ENCODE measurements at regions not wholly inside any gene's neighbourhood (a gene's known extent, or its start where the extent isn't known, plus 50 kb on each side); places are given as distances from the start of the nearest gene placed in this dataset.
A peak's percentile ranks its signal among the peaks of the same experiment; 100 is the strongest.

DNA sequence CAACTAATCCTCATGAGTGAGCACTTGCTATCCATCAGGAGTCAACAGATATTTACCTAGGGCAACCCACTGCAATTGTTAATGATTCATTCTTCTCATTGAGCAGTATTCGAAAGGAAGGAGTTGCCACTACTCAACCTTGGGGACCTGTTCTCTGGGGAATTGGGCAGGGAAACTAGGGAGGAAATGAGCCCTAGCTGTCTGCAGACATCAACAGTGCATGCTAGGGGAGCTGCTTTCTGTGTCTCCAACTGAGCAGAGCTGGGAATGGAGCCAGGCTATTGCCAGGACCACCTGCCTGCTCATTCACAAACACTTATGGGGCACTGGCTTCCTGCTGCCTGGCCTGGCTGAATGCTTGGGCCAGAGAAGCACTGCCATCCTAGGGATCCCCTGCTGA is 183.4 kb downstream of the TMEM38B start:
- H3K4me3 ChIP-seq (ENCODE audit: control insufficient read depth, low read depth, low read length), result no peak overlapping the region
- no peak for DNase-seq (ENCODE audit: low read depth)
- TF ChIP-seq, protein P1, sequence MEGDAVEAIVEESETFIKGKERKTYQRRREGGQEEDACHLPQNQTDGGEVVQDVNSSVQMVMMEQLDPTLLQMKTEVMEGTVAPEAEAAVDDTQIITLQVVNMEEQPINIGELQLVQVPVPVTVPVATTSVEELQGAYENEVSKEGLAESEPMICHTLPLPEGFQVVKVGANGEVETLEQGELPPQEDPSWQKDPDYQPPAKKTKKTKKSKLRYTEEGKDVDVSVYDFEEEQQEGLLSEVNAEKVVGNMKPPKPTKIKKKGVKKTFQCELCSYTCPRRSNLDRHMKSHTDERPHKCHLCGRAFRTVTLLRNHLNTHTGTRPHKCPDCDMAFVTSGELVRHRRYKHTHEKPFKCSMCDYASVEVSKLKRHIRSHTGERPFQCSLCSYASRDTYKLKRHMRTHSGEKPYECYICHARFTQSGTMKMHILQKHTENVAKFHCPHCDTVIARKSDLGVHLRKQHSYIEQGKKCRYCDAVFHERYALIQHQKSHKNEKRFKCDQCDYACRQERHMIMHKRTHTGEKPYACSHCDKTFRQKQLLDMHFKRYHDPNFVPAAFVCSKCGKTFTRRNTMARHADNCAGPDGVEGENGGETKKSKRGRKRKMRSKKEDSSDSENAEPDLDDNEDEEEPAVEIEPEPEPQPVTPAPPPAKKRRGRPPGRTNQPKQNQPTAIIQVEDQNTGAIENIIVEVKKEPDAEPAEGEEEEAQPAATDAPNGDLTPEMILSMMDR (IDR thresholded peaks at IDR 0.05; ENCODE audit: control insufficient read depth, insufficient read depth, low read depth, low read length, missing control alignments), result no peak

DNA sequence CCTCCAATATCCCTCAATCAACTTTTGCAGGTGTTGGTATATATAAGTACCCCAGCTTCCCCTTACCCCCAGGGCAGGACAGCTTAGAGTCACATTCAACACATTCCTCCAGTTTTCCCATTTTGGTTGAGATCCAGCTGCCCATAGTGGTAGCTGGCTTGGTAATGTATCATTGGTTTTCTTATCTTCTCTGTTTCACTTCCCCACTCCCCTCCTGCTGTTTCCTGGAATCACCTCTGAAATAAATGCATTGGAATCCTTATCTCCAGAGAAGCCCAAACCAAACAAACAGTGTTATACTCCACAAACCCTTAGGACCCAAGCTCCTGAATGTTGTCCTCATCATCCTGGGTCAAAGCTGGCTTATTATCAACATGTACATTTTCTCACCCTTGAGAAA is 184.8 kb downstream of the TMEM38B start:
- TF ChIP-seq, protein P1 (IDR thresholded peaks at IDR 0.05; ENCODE audit: control insufficient read depth, insufficient read depth, low read depth, low read length, missing control alignments), result no peak
- DNase-seq (ENCODE audit: low read depth), result no peak
- H3K4me3 ChIP-seq (ENCODE audit: control insufficient read depth, low read depth, low read length), result no peak overlapping the region

DNA sequence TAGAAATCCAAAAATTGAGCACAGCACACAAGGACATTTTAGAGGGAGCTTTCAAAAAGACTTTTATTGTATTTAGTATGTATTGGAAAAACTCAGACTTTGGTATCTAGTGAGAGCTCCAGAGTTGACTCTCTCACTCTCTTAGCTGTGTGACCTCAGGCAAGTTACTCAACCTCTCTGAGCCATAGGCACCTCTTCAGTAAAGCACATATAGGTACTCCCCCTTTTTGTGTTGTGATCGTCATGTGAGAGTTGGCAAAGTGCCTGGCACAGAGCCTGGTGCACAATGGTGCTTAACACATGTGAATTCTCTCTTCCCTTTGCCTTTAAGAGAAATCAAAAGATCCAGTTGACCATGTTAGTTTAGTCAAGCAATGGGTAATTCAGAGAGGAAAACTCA is 186.2 kb downstream of the TMEM38B start:
- no peak overlapping the region for H3K4me3 ChIP-seq (ENCODE audit: control insufficient read depth, low read depth, low read length)
- no peak for DNase-seq (ENCODE audit: low read depth)
- TF ChIP-seq, protein P1 (IDR thresholded peaks at IDR 0.05; ENCODE audit: control insufficient read depth, insufficient read depth, low read depth, low read length, missing control alignments), result no peak

DNA sequence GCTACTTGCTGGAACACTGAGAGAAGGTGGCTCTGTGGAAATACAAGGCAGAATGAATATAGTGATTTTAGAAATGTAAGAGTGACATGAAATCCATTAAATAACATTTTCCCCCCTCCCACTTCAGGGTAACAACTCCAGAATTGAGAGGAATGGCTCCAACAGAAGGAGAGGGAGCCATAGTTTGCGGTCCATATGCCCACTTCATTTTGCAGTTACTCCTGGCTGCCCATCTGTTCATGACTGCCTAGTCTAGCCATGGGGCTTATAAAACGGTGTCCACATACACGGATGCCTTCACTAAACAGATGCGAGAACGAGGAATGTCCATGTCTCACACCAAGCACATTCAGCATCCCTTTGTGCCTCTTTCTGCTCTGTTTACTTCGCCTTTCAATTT is 186.7 kb downstream of the TMEM38B start:
- H3K4me3 ChIP-seq (ENCODE audit: control insufficient read depth, low read depth, low read length), result no peak overlapping the region
- TF ChIP-seq, protein P1 (IDR thresholded peaks at IDR 0.05; ENCODE audit: control insufficient read depth, insufficient read depth, low read depth, low read length, missing control alignments), result no peak
- DNase-seq (ENCODE audit: low read depth), result no peak

DNA sequence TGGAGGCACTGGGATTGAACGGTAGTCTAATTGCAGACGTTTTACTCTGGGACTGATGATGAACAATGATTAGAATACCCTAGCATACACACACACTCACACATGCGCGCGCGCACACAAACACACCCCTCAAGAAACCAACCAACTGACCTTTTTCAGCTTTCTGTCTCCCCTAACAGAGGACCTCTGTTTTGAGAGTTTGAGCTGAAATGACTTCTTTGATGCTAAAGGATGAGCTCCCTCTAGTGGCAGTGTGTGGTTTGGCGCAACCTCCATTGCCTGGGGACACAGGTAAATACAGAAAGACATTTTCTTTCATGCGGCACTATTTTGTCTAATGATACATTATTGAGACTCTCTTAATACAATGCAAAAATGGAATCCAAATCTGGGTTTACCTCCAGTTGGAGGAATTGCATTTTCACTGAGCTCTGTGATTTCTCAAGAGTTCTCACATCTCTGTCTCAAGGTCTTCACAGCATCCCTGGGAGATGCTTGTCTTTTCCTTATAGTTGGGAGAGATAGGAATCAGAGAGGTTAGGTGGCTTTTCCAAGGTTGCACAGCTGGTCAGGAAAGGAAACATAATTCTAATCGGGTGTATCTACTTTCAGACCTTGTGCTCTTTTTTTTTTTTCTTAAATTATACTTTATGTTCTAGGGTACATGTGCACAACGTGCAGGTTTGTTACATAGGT is 187.5 kb downstream of the TMEM38B start:
- TF ChIP-seq, protein P1 (IDR thresholded peaks at IDR 0.05; ENCODE audit: control insufficient read depth, insufficient read depth, low read depth, low read length, missing control alignments), result peak; percentile 85
- DNase-seq (ENCODE audit: low read depth), result peak; percentile 7

DNA sequence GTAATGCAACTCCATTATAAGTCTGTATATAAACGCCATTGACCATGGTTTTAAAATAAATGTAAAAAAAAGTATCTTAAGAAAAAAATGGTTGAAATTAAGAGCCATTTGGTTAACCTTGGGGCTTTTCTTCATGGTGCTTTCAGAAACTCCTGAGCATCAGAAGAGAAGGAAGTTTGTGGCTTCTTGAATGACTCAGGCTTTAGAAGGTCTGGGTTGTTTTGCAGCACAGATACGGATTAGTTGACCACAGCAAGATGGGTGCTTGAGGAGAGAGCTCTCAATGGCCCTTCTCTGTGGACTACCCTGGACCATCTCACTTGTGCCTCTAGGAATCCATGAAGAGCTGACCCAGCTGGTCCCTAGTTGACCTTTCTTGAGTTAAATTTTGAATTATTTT is 189.5 kb downstream of the TMEM38B start:
- DNase-seq (ENCODE audit: low read depth), result no peak
- H3K4me3 ChIP-seq (ENCODE audit: control insufficient read depth, low read depth, low read length), result no peak overlapping the region
- TF ChIP-seq, protein P1 (IDR thresholded peaks at IDR 0.05; ENCODE audit: control insufficient read depth, insufficient read depth, low read depth, low read length, missing control alignments), result no peak

More for the DNA sequence above, 187.5 kb downstream of the TMEM38B start:
- no peak overlapping the region for H3K4me3 ChIP-seq (ENCODE audit: control insufficient read depth, low read depth, low read length)
